NAMALWA (cell line): ENCODE measurements at regions not wholly inside any gene's neighbourhood (a gene's known extent, or its start where the extent isn't known, plus 50 kb on each side); places are given as distances from the start of the nearest gene placed in this dataset.
A peak's percentile ranks its signal among the peaks of the same experiment; 100 is the strongest.

ENCODE experiments used
- DNase-seq: peaks from one replicate; pipeline ENCODE4 v3.0.0-alpha.2; 2015; ENCODE audit warnings: low spot score

DNA sequence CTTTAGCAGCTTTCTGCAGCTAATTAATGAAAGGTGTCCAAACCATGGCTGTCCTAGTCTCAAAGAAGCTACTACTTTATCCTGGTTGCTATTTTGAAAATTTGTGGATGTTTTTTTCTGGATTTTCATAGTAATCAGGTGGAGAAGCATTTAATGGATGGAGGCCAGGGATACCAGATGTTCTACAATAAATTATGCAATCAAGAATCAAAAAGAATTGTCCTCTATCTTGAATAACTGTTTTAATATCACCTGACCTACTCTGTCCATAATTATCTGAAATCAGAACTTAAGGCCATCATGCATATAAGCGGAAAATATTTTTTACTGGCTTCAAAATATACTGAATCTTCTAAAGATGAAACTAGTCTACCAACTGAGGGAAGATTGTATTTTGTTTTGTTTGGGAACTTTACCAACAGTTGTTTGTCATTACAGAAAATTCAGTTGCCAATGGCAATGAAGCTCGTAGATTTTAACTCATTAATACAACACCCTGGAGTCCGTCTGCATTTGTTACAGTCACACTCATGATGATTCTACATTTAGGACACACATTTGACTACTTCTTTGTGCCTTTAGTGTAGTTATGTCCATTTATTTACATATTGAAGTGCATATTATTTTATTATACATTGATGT is 762.3 kb upstream of the GRM7 start:
- no peak for DNase-seq

DNA sequence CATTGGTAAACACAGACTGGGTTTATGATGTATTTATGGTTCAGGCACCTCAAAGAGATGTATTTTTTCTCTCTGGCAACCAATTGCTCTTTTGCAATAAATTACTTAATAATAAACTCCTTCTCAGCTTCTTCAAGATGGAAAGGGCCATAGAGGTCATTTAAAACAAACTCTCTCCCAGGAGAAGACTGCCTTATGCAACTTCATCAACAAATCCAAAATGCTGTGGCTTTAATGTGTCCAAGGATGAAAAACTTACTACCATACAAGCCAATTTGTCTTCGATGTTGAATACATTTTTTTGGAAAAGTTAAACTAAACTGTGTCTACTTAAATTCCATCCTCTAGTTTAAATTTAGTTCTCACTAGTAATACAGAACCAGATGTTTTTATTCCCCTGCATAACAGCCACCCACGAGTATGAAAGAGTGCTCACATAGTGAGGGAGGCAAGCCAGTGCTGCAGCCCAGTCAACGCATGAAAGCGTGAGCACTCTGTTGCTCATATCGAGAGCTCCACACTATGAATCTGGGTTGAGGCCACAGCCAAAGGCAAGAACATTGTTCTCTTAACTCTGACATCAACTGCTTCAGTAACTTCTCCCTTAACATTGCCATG is 761.3 kb upstream of the GRM7 start:
- no peak for DNase-seq

GRCh38 chr3:6105187-6105586 is 755.7 kb upstream of the GRM7 start:
- DNase-seq, result no peak

GRCh38 chr3:6108957-6109356 is 752.0 kb upstream of the GRM7 start:
- no peak for DNase-seq

- DNase-seq, result no peak
These were observed 750.5 kb upstream of the GRM7 start for GRCh38 chr3:6110451-6110850.

DNA sequence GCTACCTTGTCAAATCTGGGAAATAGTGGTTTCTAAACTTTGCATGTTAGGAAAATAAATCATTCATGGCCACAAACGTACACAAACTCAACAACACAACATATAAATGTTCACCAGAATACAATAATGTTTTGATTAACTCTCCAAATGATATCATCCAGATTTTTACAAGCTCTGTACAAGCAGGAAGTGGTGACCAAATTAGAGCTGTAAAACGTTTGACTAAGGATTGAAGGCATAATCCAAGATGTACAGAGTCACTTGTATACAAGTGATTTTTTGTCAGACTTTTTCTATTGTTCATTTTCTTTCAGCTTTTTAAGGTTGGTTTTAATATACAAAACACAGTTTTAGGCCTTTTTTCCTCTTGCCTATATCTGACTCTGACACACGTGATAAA is 748.4 kb upstream of the GRM7 start:
- DNase-seq, result no peak

GRCh38 chr3:6113338-6113737 is 747.6 kb upstream of the GRM7 start:
- DNase-seq, result no peak

DNA sequence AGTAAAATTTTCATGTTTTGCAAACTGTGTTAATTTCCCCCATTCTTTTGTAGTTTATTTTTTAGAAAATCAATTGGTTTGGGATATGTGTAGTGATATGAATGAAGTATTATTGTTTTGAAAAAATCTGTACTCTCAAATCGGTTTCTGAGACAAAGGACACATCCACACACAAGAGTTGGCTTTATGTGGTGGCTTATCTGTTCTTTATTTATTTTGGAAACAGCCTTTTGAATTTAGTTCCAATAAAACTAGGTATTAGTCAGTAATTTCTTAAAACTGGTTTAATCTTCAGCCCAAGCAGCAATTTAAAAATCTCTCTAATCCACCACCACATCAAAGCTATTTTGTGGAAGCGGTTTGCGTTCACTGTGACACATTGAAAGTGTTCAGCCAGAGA is 741.5 kb upstream of the GRM7 start:
- no peak for DNase-seq

- no peak for DNase-seq
These were observed 740.1 kb upstream of the GRM7 start for GRCh38 chr3:6120786-6121185.

DNA sequence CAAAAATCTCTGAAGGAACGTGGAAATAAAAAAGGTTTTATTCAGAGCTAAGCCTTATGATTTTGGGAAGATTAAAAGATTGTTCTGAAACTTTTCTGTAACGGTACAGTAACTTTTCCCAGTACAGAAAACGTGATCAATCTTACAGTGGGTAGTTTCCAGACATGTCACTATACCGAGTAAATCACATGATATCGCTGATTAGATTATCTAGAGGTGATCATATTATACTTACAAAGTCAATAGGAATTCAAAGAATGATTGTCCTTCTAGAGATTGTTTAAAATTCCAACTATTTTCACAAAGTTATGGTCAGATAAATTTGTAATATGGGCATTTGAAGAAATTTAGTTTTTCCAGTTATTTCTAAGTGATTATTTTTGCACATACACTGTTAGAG is 736.0 kb upstream of the GRM7 start:
- no peak for DNase-seq

- no peak for DNase-seq
These were observed 735.4 kb upstream of the GRM7 start for GRCh38 chr3:6125520-6125919.

GRCh38 chr3:6132684-6133432 is 728.1 kb upstream of the GRM7 start:
- DNase-seq, result no peak

GRCh38 chr3:6142707-6143106 is 718.2 kb upstream of the GRM7 start:
- DNase-seq, result no peak

DNA sequence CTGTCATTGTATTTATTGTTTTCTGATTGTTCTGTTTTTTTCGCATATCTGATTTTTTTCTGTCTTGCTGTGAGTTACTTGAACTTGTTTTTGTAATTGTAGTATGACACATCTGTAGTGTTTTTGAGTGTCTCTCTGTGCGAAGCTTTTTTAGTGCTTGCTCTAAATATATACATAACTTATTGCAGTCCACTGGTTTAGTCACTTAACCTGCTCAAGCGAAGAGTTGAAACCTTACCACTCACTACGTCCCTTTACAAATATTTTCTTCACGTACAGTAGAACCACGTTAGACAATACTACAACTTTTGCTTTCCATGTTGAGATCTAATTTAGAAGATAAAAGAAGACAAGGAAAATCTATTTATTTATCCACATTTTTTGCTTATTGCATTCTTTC is 713.0 kb upstream of the GRM7 start:
- DNase-seq, result peak; percentile 4

DNA sequence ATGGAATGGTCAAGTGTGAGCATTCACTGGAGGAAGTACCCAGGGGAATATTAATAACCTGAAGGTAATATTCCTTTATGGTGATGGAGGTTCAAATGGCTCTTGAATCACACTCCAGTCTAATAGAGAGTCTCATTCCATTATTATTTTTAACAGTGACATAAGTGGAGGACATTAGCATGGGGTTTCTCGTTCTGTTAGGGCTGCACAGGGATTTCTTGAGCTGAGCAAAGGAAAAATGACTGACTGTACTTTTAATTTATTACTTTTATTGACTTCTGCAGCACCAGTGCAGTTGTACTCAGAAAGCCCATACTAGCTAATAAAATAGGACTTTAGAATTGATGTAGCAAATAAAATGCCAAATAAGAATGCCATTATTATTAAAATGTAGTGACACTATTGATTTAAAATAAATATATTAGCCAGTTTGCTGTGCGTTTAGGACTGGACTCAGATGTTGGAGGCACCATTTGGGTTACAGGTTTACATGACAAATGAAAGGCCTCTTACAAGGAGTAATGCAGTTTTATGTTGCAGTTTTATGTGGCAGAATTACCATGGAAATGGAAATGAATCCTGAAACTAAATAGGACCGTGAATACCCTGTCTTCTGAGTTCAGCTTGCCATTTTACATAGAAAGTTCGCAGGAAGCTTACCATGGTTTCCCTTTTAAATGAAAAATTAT is 705.1 kb upstream of the GRM7 start:
- DNase-seq, result no peak

DNA sequence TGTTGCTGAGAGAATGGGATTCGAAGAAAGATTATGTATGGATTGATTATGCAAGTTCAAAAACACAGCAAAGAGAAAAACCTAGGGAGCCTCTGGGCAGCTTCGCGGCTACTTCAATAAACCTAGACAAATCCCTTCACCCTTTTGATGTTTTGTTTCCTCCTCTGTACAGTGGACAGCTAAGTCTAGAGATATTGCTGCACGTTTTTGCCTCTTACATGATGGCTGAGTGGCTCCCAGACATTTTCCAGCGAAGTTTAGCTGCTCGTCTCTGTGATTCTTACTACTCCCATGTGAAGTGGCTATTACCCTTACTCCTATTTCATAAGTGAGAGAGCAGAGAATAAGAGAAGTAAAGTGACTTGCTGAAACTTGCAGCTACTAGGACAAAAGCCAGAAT is 695.0 kb upstream of the GRM7 start:
- no peak for DNase-seq

GRCh38 chr3:6168256-6168655 is 692.7 kb upstream of the GRM7 start:
- DNase-seq, result no peak

DNA sequence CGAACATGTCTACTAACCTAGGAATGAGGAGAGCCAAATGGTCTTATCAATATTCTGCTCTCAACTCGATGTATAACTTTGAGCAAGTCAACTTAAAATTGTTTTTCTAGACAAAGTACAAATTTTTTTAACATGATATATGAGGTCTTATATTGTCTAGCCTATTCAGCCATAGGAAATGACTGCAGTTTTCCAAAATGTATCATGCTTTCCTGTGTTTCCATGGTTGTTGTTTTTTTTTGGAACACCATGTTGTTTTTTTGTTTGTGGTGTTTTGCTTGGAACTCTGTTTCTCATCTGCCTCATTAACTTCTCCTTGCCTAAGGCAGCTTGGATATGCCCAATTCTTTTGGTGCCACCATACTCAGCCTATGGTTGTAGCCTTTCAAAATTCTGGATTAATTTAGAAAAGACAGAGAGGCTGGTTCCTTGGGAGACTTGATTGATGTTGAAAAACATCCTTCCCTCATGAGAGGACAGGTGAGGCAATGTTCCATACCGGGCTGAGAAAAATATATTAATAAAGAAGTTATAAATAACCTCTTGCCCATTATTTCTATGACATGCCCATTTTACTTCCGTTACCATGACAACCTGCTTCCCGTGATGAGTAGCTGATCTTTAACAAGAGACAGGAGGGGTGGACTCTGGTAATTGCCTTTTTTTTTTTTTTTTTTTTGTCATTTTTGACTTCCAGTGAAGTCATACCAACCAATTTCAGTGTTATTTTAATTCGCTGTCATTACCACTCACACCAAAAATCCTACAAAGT is 687.9 kb upstream of the GRM7 start:
- no peak for DNase-seq

DNA sequence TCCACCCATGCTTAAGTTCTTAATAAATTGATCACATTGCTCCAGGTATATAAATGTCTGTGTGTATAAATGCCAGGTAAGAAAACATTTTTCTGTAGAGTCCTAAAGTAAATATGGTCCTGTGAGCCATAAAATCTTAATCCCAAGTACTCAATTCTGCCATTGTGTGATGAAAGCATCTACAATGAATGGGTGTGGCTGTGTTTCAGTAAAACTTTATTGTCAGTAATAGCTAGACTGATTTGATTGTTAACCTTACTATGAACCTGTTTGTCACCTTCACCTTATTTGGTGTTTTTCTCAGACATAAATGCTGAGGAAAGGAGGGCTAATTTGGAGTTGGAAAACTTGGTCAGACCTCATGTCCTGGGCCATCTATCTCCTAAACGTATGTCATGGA is 683.5 kb upstream of the GRM7 start:
- no peak for DNase-seq

GRCh38 chr3:6179761-6180160 is 681.2 kb upstream of the GRM7 start:
- no peak for DNase-seq

DNA sequence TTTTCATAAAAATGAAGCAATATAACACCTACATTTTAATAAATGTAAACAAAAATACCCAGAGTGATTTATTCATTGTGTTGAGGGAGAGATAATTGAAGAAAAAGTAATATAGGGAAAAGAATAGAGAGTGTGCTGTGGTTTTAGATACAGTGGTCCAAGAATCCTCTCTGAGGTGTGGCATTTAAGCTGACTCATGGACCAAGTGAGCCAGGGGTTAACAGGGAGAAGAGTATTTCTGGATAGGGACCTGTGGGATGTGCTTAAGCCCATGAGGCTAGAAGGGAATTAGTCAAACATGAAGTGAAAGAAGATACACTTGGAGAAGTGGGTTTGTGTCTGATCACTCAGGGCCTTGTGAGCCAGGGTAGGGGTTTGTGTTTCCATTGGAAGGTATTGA is 680.7 kb upstream of the GRM7 start:
- no peak for DNase-seq

DNA sequence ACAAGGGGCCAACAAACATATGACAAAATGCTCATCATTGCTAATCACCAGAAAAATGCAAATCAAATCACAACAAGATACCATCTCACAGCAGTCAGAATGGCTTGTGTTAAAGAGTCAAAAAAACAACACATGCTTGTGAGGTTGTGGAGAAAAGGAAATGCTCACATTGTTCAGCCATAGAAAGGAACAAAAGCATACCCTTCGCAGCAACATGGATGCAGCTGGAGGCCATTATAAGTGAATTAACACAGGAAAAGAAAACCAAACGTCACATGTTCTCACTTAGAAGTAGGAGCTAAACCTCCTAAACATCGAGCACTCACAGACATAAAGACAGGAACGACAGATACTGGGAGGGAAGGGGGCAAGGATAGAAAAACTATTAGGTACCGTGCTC is 678.4 kb upstream of the GRM7 start:
- DNase-seq, result no peak
